HG02610 (cell line): ENCODE measurements at regions not wholly inside any gene's neighbourhood (a gene's known extent, or its start where the extent isn't known, plus 50 kb on each side); places are given as distances from the start of the nearest gene placed in this dataset.
"Not testable (repeated sequence)": the region's sequence is repeated elsewhere in the genome, so short reads cannot be mapped to it uniquely, and the experiment has no call there.

Source experiments
- ATAC-seq: cut with Tn5 transposase; IDR thresholded peaks from one replicate; pipeline ENCODE4 v1.9.1; 2021; ENCODE audit warnings: mild to moderate bottlenecking, moderate library complexity; ENCODE audit not compliant: unreplicated experiment

GRCh38 chr4:136007991-136008390 lies 1524.3 kb downstream of the PCDH18 start:
- no peak for ATAC-seq

DNA sequence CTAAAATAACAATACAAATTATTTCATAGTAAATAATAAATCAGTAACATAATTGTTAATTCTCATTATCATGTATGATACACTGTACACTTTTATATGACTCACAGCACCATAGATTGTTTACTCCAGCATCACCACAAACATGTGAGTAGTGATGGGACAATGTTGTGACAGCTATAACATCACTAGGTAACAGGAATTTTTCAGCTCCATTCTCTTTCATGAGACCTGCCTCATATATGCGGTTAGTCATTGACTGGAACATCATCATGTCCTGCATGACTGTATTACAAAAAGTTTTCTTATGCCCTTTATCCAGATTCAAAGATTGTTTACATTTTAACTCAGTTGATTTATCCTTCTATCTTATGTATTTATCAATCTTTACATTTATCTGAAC lies 1530.0 kb downstream of the PCDH18 start:
- ATAC-seq, result no peak

- no peak for ATAC-seq
Measured at GRCh38 chr4:136001791-136002190, 1530.5 kb downstream of the PCDH18 start.

GRCh38 chr4:136000246-136000645 lies 1532.0 kb downstream of the PCDH18 start:
- no peak for ATAC-seq

GRCh38 chr4:135994360-135994759 lies 1537.9 kb downstream of the PCDH18 start:
- no peak for ATAC-seq

DNA sequence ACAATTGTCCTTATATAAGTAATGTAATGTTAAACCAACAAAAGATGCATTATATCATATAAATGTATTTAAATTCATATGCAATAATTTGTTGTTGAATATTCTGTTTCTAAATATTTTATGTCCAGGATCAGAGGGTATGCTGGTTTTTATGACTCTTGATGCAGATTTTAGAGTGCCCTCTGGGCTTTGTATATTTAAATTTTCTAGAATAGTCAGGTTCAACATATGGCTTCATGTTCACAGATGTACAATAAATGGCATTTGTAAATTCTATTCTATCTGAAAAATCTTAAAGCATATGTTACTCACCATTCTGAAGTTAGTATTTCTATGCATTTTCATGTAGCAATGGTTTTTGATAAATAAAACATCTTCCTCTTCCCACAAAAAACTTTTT lies 1555.4 kb downstream of the PCDH18 start:
- no peak for ATAC-seq

DNA sequence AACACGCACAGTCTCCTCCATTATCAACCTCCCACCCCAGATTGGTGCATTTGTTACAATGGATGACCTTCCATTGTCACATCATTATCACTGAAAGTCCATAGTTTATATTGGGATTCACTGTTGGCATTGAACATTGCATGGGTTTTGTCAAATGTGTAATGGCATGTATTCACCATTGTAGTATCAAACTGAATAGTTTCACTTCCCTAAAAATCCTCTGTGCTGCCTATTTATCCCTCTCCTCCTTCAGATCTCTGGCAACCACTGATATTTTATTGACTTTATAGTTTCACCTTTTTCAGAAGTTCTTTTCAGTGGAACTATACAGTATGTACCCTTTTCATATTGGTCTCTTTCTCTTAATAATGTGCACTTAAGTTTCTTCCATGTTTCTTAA lies 1565.4 kb downstream of the PCDH18 start:
- no peak for ATAC-seq

DNA sequence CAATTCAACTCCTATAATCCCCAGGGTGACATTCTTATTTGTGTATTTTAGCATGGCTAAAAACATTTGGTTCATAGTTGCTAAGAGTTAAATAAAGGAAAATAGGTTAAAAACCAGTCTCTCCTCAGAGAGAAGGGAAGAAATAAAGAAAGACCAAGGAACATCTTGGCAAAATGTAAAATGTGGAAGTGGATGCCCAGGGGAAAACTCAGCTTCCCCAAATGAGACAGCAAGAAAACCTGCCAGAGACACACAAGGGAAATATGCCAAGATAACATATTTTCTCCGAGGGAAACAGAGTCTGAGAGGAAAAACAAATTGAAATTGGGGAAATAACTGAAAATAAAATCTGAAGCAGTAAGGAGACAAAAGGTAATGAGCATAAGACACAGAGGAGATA lies 1569.3 kb downstream of the PCDH18 start:
- no peak for ATAC-seq

DNA sequence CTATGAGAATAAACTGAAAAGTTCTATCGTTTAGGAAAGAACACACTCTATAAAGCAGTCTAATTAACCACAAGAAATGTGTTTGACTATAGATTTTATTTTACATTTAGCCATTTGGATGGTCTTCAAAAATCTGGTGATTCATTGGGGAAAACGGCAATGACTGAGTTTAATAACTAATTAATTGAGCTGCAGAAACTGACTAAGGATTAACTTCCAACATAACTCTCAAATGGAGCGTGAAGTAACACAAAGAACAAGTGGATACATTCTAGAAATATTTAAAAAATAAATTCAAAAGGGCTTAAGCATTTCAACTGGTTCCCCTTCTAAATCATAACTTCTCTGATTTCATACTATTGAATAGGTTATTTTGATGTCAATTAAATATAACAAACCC lies 1582.4 kb downstream of the PCDH18 start:
- no peak for ATAC-seq

GRCh38 chr4:135948797-135949196 lies 1583.5 kb downstream of the PCDH18 start:
- no peak for ATAC-seq

DNA sequence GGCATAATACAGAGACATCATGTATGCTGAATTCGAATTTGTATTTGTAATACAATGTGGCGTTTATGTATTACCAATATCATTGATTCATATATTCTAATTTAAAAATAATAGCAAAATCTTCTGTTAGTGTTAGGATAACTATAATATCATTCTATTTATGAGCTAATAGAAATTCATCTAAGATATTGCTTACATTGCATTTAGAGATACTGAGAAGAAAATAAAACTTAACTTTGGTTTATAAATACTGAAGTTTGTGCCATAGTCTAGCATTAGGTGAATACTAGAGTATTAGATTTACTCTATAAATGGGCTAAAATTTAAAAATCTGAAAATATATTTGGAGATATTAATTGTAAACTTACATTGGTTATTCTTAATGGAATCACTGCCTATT lies 1590.6 kb downstream of the PCDH18 start:
- no peak for ATAC-seq

GRCh38 chr4:135934026-135934425 lies 1598.3 kb downstream of the PCDH18 start:
- ATAC-seq, result no peak

- ATAC-seq, result peak; percentile 76
Measured at GRCh38 chr4:135927651-135928050, 1604.6 kb downstream of the PCDH18 start.

DNA sequence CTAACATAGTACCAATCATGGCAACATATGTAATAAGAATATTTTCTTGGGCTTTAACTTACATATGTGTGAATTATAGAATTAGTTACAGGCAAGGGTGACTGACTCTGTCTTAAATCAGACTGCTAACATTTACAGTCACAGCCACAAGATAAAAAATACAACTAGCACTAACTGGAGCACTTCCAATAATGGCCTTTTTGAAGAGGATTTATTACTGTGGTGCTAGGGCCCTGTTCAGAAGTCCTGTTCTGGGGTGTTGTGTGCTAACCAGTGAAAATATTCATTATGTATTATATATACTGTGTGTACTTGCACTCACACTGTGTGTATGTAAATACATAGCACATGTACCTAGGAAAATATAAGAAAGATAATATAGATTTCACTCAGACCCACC lies 1611.2 kb downstream of the PCDH18 start:
- ATAC-seq, result no peak

- no peak for ATAC-seq
Measured at GRCh38 chr4:135917011-135917410, 1615.3 kb downstream of the PCDH18 start.

DNA sequence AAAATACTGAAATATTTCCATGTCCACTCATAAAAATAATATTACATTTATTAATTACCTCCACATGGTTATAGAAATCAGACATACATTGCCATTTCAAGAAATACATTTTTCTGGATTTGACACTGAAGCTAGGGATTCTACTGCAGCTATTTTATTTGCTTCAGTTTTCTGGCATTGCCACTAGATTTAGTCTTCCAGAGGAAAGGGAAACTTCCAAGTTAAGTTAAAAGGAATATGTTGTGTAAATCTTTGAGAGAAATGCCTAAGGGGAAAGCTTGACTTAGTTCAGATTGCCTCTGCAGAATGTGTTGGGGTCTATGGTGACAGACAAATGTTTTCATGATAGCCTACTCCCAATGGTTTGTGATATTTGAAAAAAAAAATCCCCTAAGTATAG lies 1631.3 kb downstream of the PCDH18 start:
- no peak for ATAC-seq

DNA sequence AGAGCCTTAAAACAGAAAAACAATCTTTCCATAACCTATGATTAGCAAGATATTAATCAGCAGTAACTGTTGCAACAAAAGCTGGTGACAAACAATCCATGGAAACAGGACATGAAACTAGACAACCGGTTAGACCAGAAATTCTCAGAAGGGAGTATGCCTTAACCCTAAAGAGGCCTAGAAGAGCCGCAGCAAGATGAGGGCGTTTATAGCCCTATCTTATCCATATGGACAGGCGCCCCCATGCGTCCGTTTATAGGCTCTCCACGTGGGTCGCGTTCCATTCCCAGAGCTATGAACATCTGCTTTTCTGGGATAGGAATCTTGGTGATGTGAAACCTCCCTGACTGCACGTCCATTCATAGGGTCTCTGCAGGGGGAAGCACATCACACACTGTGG lies 1662.7 kb upstream of the PABPC4L start:
- ATAC-seq, result not testable (repeated sequence)

- no peak for ATAC-seq
Measured at GRCh38 chr4:135840781-135841180, 1639.2 kb upstream of the PABPC4L start.

DNA sequence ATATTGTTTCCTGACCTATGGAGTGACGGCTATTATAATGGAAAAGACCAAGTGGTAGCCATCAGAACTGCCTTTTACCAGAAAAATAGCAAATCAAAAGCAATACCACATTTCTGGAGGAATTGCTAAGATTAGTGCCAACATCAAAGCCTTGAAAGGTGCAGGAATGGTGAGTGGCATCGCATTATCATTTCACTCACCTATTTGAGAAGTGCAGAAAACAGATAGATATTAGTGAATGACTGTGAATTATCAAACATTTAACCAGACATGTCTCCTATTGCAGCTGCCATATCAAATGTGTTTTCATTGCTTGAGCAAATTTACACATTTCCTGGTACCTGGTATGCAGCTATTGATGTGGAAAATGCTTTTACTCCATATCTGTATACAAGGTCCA lies 1638.1 kb upstream of the PABPC4L start:
- no peak for ATAC-seq

DNA sequence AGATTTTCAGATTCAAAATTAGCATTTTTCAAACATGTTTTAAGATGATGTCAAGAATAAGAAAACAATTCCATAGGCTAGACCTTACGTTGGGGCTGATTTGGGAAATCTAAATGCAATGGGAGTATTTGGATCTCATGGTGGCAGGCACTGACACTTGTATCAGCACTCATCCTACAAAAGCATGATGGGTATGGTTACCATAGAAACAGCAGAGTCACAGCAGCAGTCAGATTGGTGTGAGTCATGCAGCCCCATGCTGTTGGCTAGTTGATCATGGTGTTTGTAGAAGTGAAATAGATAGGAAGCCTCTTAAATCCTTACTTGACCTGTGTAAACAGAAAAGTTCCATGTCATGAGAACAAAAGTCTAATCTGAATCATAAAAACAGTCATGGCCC lies 1637.3 kb upstream of the PABPC4L start:
- ATAC-seq, result no peak

DNA sequence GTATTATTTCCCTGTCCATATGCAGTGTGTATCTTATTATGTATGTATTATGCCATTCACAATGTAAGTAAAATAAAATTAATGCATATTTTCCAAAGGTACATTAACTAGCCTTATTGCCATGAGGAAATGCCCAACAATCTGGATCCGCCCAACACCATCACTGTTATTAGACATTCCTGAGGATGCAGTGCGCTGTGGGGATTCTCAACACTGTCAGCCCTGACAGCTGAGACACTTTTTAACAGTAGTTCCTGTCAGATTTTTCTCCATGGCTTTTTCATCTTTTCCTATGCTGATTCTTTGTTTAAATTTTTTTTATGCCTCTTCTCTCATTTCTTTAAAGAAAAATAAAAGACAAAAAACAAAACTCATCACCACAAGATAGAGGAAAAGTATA lies 1632.9 kb upstream of the PABPC4L start:
- no peak for ATAC-seq

- ATAC-seq, result no peak
Measured at GRCh38 chr4:135833529-135833928, 1631.9 kb upstream of the PABPC4L start.

DNA sequence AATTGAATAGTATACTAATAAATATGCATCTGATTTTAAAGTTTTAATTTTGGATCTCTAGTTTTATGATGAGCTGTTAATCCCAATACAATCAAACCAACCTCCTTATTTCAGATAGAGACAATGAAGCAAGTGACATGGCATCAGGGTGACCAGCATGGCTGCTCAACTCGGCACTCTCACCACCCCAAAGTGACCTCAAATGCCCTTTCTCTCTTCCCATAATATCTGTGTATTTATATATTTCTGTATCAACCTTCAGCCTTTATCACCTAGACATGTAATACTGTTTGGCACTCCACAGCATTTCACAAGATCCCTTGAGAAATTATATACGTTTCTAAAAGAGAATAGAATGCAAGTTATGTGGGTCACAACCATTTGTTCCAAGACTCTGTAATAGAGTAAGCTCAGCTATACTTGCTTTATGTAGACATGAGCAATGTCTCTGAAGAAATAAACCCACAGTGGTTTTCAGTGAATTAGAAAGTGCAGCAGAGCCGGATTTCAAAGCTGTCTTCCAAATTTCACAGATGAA lies 1623.2 kb upstream of the PABPC4L start:
- no peak for ATAC-seq

DNA sequence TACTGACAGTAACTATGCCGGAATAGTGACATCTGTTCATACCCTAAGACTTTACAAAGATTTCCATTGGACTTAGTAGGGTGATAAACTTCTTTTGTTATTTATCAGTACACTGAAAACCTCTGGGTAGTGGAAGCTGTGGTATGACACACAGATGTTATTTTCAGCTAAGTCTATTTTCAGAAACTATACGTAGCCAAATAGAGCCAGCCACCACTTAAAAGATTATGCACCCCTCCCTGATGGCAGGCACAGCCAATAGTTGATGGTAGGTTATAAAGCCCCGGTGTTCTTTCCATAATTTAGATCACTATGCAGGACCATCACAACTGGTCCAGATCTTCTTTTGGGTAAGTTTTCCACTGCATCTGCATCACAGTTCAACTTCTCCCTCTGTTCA lies 1603.2 kb upstream of the PABPC4L start:
- ATAC-seq, result no peak
